HG03457 (cell line): ENCODE measurements at regions not wholly inside any gene's neighbourhood (a gene's known extent, or its start where the extent isn't known, plus 50 kb on each side); places are given as distances from the start of the nearest gene placed in this dataset.

Experiments used
- ATAC-seq: cut with Tn5 transposase; IDR thresholded peaks from one replicate; pipeline ENCODE4 v1.9.1; 2021; ENCODE audit warnings: moderate number of reproducible peaks; ENCODE audit not compliant: unreplicated experiment

GRCh38 chr16:66070140-66070917, 296.2 kb upstream of the CDH5 start:
- ATAC-seq: no peak

GRCh38 chr16:66069587-66069986, 296.9 kb upstream of the CDH5 start:
- no peak for ATAC-seq

- no peak for ATAC-seq
These were observed 300.1 kb upstream of the CDH5 start for GRCh38 chr16:66066404-66066803.

DNA sequence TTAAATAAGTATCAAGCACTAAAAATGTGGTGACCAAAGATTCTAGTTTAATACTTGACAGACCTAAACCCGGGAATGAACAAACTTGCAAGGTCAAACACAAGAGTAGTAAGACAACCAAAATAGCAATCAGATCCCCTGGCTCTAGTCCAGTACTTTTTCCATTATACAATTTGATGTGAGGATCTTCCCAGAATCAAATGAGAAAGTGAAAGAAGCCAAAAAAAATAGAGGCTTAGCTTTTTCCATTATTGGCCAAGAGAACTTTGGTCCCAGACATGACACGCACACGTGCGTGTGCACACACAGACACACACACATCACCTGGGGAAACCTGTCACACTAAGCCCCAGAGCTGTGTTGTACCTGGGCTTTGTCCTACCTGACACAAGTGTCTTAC, 300.6 kb upstream of the CDH5 start:
- no peak for ATAC-seq

GRCh38 chr16:66064801-66065530, 301.5 kb upstream of the CDH5 start:
- ATAC-seq: no peak

- ATAC-seq: no peak
These were observed 307.7 kb upstream of the CDH5 start for GRCh38 chr16:66058832-66059231.

DNA sequence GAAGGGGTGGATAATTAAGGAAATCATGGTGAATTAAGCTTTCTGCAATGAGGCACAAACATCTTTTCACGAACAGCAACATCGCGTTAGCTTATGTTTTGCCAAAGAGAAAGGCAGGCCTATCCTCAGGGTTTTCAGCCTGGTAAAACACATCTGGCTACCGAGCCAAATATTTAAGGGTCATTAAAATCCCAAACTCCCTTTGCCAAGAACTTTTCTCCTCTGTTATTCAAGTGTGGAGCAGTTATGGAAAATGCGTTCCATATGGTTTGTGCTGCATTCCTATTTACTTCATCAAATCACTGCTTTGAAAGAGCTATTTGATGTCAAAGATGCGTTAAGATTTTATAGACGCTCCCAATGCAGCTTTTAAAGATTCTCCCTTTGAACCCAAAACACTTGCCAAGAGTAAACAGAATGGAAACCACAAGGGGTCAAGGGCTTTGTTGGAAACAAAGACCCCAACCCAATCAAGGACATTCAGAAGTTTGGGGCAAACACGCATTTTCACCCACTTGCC, 308.3 kb upstream of the CDH5 start:
- ATAC-seq: no peak

- no peak for ATAC-seq
These were observed 309.4 kb upstream of the CDH5 start for GRCh38 chr16:66057057-66057456.

DNA sequence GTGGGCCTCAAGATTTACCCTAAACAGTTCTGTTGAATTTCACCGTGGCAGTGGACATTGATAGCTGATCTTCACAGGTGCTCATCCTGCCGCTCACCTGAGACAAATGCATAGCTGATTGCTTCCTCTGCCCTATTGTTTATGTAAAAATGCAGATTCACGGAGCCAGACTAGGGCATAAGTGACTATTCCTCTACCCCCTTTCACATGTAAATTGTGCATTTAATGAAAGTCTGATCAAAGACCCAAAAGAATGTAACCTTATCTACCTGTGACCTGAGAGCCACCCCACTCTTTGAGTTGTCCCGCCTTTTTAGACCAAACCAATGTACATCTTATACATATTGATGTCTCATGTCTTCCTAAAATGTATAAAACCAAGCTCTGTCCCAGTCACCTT, 312.4 kb upstream of the CDH5 start:
- no peak for ATAC-seq

- ATAC-seq: no peak
These were observed 313.7 kb upstream of the CDH5 start for GRCh38 chr16:66052745-66053144.

DNA sequence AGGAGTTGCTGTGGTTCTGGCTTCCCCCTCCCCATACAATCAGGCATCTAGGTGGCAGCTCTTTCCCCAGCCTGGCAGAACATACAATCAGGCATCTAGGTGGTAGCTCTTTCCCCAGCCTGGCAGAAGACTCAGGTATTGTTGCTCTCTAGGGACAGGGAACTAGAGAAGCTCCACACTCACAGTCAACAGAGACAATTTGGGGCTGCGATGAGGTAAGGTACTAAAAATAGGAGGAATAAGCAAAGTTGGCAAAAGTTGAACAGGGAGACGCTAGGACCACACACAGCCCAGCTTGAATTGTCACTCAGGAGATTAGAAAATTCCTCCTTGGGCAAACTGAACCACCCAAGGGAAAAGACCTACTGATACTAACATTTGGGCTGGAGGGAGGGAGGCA, 315.5 kb upstream of the CDH5 start:
- no peak for ATAC-seq

DNA sequence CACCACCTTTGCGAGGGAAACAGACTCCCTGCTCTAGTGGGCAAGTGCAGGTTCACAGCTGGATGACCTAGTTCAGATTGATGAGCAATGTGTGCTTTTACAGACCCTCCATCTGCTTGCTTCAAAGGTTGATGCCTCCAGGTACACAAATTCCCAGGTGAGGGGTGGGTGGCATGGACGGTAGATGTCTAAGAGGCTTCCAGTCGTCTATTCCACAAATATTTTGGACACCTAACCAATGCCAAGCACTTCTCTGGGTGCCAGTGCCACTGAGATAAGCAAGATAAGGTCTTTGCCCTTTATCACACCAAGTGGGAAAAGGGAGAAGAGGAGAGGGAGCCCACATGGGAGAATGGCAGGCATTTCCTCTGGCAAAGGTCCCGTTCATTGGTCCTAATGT, 316.6 kb upstream of the CDH5 start:
- ATAC-seq: no peak

GRCh38 chr16:66045626-66046025, 320.9 kb upstream of the CDH5 start:
- ATAC-seq: no peak

- ATAC-seq: no peak
These were observed 321.9 kb upstream of the CDH5 start for GRCh38 chr16:66044556-66044955.

- no peak for ATAC-seq
These were observed 322.4 kb upstream of the CDH5 start for GRCh38 chr16:66044089-66044488.

DNA sequence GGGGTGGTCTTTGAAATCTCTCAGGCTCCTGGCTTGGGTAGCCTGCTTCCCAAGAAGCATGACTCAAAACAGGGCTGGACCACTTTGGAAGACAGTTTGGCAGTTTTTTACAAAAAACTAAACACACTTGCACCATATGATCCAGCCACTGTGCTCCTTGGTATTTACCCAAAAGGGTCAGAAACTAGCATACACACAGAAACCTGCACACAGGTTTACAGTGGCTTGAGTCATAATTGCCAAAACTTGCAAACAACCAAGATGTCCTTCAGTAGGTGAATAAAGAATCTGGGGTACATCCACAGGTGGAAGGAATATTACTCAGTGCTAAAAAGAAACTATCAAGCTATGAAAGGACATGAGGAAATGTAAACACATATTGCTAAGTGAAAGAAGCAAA, 323.2 kb upstream of the CDH5 start:
- ATAC-seq: no peak

- no peak for ATAC-seq
These were observed 324.1 kb upstream of the CDH5 start for GRCh38 chr16:66042341-66042740.

DNA sequence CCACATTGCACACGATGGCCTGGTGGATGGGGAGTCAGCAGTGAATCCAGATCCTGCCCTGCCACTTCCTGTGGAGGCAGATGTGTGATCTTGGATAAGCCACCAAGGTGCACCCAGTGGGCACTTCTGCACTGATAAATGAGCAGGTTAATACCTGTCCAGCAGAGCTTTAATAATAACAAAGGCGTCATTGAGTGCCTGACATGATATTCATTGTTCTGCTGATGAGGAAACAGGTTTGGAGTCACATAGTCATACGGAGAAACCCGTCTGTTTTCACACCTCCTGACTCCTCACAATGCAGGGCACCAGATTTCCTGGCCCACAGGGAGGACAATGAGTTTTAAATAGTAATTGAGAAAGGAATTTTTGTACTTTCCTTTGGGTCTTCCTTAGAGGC, 324.6 kb upstream of the CDH5 start:
- ATAC-seq: no peak

DNA sequence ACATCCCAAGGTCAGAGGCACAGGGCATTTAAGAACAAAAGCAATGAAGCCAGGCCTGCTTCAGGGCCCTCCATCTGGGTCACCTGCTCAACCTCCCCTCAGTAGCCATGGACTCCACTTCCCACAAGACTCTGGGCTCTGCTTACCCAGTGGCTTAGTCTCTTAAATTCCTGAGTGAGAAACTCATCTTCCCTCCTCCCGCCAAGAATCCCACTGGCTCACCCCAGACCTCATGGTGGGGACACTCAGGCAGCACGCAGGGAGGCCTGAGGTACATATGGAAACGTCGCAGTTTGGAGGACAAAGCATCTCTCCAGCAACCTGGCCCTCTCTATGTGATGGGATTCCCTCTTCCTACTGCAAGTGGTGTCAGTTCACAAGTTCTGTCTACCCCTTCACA, 326.7 kb upstream of the CDH5 start:
- no peak for ATAC-seq

GRCh38 chr16:66036793-66037715, 329.4 kb upstream of the CDH5 start:
- no peak for ATAC-seq

DNA sequence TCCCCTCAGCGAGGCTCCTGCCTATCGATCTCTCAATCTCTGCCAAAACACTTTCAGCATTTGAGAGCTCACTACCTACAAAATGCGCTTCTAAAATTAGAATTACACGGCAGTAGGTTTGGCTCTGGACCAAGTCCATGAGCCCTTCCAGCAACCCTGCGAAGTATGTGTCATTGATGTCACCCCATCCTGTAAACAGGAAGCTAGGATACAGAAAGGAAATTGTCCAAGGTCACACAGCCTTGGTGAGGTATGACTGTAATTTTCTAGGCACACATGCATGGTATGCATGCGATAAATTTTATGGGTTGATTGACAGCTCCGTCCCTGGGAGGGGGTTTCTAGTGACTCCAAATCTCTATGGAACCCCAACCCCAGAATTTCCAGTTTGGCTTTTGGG, 330.3 kb upstream of the CDH5 start:
- no peak for ATAC-seq
